PFSK-1 (cell line): ENCODE measurements at regions not wholly inside any gene's neighbourhood (a gene's known extent, or its start where the extent isn't known, plus 50 kb on each side); places are given as distances from the start of the nearest gene placed in this dataset.

ENCODE experiments used
- POLR2AphosphoS5 ChIP-seq: IDR thresholded peaks from 2 replicates; pipeline ENCODE4 v1.6.1; 2012; ENCODE audit warnings: low read depth, mild to moderate bottlenecking, control low read depth, low read length, moderate library complexity
- SIN3A ChIP-seq: IDR thresholded peaks from 2 replicates; pipeline ENCODE4 v1.6.1; 2012; ENCODE audit warnings: mild to moderate bottlenecking, low read length, moderate library complexity, borderline replicate concordance; ENCODE audit not compliant: insufficient read depth
- TAF1 ChIP-seq: IDR thresholded peaks from 2 replicates; pipeline ENCODE4 v1.6.1; 2012; ENCODE audit warnings: low read length, control low read depth, borderline replicate concordance; ENCODE audit not compliant: insufficient read depth
- TF ChIP-seq, protein P1 (sequence below), 2 experiments: IDR thresholded peaks; 2 replicates each; pipeline versions ENCODE4 v1.6.1 to v1.8.0; 2011 to 2012; ENCODE audit warnings: low read depth in 2 of 2, low read length in 2 of 2, control low read depth in 1 of 2, inconsistent platforms in 1 of 2, mild to moderate bottlenecking in 1 of 2, moderate library complexity in 1 of 2; ENCODE audit not compliant: insufficient read depth in 1 of 2

DNA sequence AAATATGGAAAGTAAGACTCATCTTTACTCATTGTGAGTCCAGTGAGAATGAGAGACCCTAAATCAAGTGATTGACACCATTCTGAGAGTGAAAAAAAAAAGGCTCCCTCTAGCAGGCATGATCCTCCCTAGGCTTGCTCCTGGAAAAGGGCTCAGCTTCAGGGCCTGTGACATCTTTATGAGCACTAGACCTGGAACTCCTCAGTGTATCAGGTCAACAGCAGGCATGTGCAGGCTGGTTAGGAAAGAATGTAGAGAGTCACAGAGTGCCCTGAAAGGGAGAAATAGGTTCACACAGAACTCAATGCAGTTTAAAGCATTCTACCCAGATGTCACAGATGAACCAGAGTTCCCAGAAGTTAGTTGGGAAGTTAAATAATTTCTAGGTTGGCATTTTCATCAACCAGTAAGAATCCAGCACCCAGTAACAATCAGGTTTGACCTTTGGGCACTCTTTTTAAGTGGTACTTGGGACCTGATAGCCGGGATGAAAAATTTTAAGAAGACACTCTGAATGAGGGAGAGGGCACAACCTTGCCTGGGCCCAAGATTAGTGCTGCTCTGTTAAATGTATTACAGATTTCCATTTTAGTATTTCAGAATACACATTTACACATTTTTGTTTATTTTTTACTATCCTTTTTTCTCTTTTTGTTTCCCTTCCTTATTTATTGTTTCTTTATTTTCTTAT lies 828.8 kb downstream of the C12orf50 start:
- TF ChIP-seq POLR2AphosphoS5 (no peak), SIN3A (no peak), TAF1 (no peak)
- TF ChIP-seq, protein P1, sequence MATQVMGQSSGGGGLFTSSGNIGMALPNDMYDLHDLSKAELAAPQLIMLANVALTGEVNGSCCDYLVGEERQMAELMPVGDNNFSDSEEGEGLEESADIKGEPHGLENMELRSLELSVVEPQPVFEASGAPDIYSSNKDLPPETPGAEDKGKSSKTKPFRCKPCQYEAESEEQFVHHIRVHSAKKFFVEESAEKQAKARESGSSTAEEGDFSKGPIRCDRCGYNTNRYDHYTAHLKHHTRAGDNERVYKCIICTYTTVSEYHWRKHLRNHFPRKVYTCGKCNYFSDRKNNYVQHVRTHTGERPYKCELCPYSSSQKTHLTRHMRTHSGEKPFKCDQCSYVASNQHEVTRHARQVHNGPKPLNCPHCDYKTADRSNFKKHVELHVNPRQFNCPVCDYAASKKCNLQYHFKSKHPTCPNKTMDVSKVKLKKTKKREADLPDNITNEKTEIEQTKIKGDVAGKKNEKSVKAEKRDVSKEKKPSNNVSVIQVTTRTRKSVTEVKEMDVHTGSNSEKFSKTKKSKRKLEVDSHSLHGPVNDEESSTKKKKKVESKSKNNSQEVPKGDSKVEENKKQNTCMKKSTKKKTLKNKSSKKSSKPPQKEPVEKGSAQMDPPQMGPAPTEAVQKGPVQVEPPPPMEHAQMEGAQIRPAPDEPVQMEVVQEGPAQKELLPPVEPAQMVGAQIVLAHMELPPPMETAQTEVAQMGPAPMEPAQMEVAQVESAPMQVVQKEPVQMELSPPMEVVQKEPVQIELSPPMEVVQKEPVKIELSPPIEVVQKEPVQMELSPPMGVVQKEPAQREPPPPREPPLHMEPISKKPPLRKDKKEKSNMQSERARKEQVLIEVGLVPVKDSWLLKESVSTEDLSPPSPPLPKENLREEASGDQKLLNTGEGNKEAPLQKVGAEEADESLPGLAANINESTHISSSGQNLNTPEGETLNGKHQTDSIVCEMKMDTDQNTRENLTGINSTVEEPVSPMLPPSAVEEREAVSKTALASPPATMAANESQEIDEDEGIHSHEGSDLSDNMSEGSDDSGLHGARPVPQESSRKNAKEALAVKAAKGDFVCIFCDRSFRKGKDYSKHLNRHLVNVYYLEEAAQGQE (IDR thresholded peaks at IDR 0.05; ENCODE audit: insufficient read depth in 1 of 2, low read depth in 2 of 2, low read length in 2 of 2): no peak
